ENCODE measurements at regions not wholly inside any gene's neighbourhood (a gene's known extent, or its start where the extent isn't known, plus 50 kb on each side); places are given as distances from the start of the nearest gene placed in this dataset.
"Not testable (repeated sequence)": the region's sequence is repeated elsewhere in the genome, so short reads cannot be mapped to it uniquely, and the experiment has no call there.

- Histone ChIP-seq H3K4me1 (ENCODE audit: control insufficient read depth, insufficient read depth, low read length) (no peaks in the 10 kb centered on the region), H3K9ac (ENCODE audit: low read length in 2 of 2) (no peak overlapping the region), H3K27ac (ENCODE audit: low read length) (no peak overlapping the region), H3K36me3 (ENCODE audit: control insufficient read depth in 2 of 2, insufficient read depth in 2 of 2, low read length in 2 of 2) (no peaks in the 10 kb centered on the region), H3K27me3 (ENCODE audit: control insufficient read depth in 1 of 2, insufficient read depth in 2 of 2, low read length in 2 of 2) (peaks cover 8 to 16% of the 10 kb centered on the region in 2 donors), H3K4me3 (ENCODE audit: low read length in 2 of 2) (no peak overlapping the region), H3K9me3 (ENCODE audit: control insufficient read depth in 2 of 2, low read length in 2 of 2) (peaks cover 3 to 7% of the 10 kb centered on the region in 2 donors)
Observed at GRCh38 chr1:29800120-29800519, 563.8 kb downstream of the PTPRU start.

DNA sequence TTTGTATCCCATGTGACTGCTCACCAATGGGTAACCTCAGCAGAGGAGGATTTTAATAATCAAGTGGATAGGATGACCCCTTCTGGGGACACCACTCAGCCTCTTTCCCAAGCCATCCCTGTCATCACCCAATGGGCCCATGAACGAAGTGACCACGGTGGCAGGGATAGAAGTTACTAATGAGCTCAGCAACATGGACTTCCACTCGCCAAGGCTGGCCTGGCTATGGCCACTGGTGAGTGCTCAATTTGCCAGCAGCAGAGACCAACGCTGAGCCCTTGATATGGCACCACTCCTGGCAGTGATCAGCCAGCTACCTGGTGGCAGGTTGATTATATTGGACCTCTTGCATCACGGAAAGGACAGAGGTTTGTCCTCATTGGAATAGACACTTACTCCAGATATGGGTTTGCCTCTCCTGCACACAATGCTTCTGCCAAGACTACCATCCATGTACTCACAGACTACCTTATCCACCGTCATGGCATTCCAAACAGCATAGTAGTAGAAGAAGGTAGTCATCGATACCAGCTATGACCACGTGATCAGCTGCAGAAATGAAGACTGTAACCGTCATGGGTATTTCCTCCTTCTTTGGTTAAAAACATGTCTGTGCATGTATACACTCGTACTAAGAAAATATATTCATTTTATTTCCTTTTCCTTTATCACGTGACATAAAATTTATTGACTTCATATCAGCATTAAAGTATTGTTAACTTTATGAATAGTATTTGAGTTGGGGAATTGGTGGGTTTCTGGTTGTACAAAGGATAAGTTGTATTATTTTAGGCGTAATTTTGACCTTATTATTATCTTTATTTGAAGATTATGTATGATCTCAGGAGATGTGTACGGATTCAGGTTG is 562.6 kb downstream of the PTPRU start:
- Histone ChIP-seq H3K9me3 (ENCODE audit: control insufficient read depth in 2 of 2, low read length in 2 of 2) (peaks cover 3 to 10% of the 10 kb centered on the region in 2 donors), H3K4me3 (ENCODE audit: low read length in 2 of 2) (no peak overlapping the region), H3K27ac (ENCODE audit: low read length) (no peak overlapping the region), H3K27me3 (ENCODE audit: control insufficient read depth in 1 of 2, insufficient read depth in 2 of 2, low read length in 2 of 2) (peaks cover 8 to 14% of the 10 kb centered on the region in 2 donors), H3K36me3 (ENCODE audit: control insufficient read depth in 2 of 2, insufficient read depth in 2 of 2, low read length in 2 of 2) (no peaks in the 10 kb centered on the region), H3K9ac (ENCODE audit: low read length in 2 of 2) (no peak overlapping the region), H3K4me1 (ENCODE audit: control insufficient read depth, insufficient read depth, low read length) (no peaks in the 10 kb centered on the region)

DNA sequence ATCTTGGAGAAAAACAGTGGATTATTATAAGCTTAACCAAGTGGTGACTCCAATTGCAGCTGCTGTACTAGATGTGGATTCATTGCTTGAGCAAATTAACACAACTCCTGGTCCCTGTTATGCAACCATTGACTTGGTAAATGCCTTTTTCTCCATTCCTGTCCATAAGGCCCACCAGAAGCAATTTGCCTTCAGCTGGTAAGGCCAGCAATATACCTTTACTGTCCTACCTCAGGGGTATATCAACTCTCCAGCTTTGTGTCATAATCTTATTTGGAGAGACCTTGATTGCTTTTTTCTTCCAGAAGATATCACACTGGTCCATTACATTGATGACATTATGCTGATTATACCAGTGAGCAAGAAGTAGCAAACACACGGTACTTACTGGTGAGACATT is 560.8 kb downstream of the PTPRU start:
- Histone ChIP-seq H3K9me3 (ENCODE audit: control insufficient read depth in 2 of 2, low read length in 2 of 2) (peaks cover 3 to 10% of the 10 kb centered on the region in 2 donors), H3K27me3 (ENCODE audit: control insufficient read depth in 1 of 2, insufficient read depth in 2 of 2, low read length in 2 of 2) (peaks cover 0 to 14% of the 10 kb centered on the region in 2 donors)
- H3K27ac ChIP-seq (ENCODE audit: low read length); H3K4me1 ChIP-seq (ENCODE audit: control insufficient read depth, insufficient read depth, low read length); H3K9ac ChIP-seq (ENCODE audit: low read length in 2 of 2); H3K4me3 ChIP-seq (ENCODE audit: low read length in 2 of 2); H3K36me3 ChIP-seq (ENCODE audit: control insufficient read depth in 2 of 2, insufficient read depth in 2 of 2, low read length in 2 of 2): not testable (repeated sequence)

DNA sequence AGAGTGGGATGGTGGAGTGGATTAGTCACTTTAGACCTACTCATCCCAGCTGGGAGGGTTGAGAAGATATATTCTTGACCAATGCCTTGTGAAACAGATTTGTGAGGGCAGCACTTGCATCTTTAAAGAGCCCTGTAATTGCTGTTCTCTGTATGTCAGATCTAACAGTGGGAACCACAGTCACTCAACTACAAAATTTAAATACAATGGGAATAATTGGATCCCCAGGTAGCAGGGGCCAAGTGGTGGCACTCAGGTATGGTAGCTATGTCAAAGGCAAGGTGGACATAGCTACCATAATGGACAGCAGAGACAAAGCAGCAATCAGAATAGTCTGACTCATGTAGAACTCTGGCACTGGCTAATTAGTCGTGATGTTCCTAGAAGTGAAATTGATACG is 559.6 kb downstream of the PTPRU start:
- not testable (repeated sequence) for H3K4me1 ChIP-seq (ENCODE audit: control insufficient read depth, insufficient read depth, low read length); H3K27ac ChIP-seq (ENCODE audit: low read length); H3K36me3 ChIP-seq (ENCODE audit: control insufficient read depth in 2 of 2, insufficient read depth in 2 of 2, low read length in 2 of 2)

GRCh38 chr1:29793653-29794348 is 557.5 kb downstream of the PTPRU start:
- Histone ChIP-seq H3K36me3 (ENCODE audit: control insufficient read depth in 2 of 2, insufficient read depth in 2 of 2, low read length in 2 of 2) (no peaks in the 10 kb centered on the region), H3K27me3 (ENCODE audit: control insufficient read depth in 1 of 2, insufficient read depth in 2 of 2, low read length in 2 of 2) (peaks cover 0 to 4% of the 10 kb centered on the region in 2 donors), H3K9me3 (ENCODE audit: control insufficient read depth in 2 of 2, low read length in 2 of 2) (peaks cover 3 to 10% of the 10 kb centered on the region in 2 donors), H3K4me3 (ENCODE audit: low read length in 2 of 2) (no peak overlapping the region), H3K9ac (ENCODE audit: low read length in 2 of 2) (no peak overlapping the region), H3K4me1 (ENCODE audit: control insufficient read depth, insufficient read depth, low read length) (no peaks in the 10 kb centered on the region), H3K27ac (ENCODE audit: low read length) (no peak overlapping the region)

More for the DNA sequence above, 559.6 kb downstream of the PTPRU start:
- not testable (repeated sequence) for H3K4me3 ChIP-seq (ENCODE audit: low read length in 2 of 2); H3K9ac ChIP-seq (ENCODE audit: low read length in 2 of 2); H3K27me3 ChIP-seq (ENCODE audit: control insufficient read depth in 1 of 2, insufficient read depth in 2 of 2, low read length in 2 of 2)
- H3K9me3 ChIP-seq (ENCODE audit: control insufficient read depth in 2 of 2, low read length in 2 of 2), result peaks cover 3 to 10% of the 10 kb centered on the region in 2 donors

DNA sequence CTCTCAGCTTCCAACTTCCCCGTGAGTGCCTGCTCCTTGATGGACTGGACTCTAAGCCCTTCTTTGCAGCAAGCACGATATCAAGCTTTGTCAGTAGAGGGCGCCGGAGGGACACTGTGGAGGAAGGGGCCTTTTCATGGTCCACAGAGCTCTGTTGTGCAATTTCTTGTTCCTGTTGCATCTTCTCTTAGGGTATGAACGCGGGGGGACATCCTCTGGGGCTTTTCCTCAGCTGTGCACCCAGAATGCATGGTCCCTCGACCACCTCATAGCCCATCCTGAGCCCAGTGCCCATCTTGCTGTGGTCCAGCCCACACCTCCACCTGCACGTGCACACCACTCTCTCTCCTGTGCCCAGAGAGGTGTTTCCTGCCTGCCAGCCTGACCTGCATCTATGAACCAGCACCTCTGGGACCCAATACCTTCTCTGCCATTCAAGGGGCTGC is 556.8 kb downstream of the PTPRU start:
- H3K36me3 ChIP-seq (ENCODE audit: control insufficient read depth in 2 of 2, insufficient read depth in 2 of 2, low read length in 2 of 2), result no peaks in the 10 kb centered on the region
- no peak overlapping the region for H3K4me3 ChIP-seq (ENCODE audit: low read length in 2 of 2)
- peaks cover 0 to 4% of the 10 kb centered on the region in 2 donors for H3K27me3 ChIP-seq (ENCODE audit: control insufficient read depth in 1 of 2, insufficient read depth in 2 of 2, low read length in 2 of 2)
- H3K4me1 ChIP-seq (ENCODE audit: control insufficient read depth, insufficient read depth, low read length), result no peaks in the 10 kb centered on the region
- peaks cover 3 to 10% of the 10 kb centered on the region in 2 donors for H3K9me3 ChIP-seq (ENCODE audit: control insufficient read depth in 2 of 2, low read length in 2 of 2)
- no peak overlapping the region for H3K9ac ChIP-seq (ENCODE audit: low read length in 2 of 2)
- H3K27ac ChIP-seq (ENCODE audit: low read length), result no peak overlapping the region

- peaks cover 3 to 12% of the 10 kb centered on the region in 2 donors for H3K27me3 ChIP-seq (ENCODE audit: control insufficient read depth in 1 of 2, insufficient read depth in 2 of 2, low read length in 2 of 2)
- no peak overlapping the region for H3K4me3 ChIP-seq (ENCODE audit: low read length in 2 of 2)
- no peak overlapping the region for H3K9ac ChIP-seq (ENCODE audit: low read length in 2 of 2)
- H3K9me3 ChIP-seq (ENCODE audit: control insufficient read depth in 2 of 2, low read length in 2 of 2), result peaks cover 0 to 1% of the 10 kb centered on the region in 2 donors
- H3K4me1 ChIP-seq (ENCODE audit: control insufficient read depth, insufficient read depth, low read length), result no peaks in the 10 kb centered on the region
- H3K27ac ChIP-seq (ENCODE audit: low read length), result no peak overlapping the region
- no peaks in the 10 kb centered on the region for H3K36me3 ChIP-seq (ENCODE audit: control insufficient read depth in 2 of 2, insufficient read depth in 2 of 2, low read length in 2 of 2)
Observed at GRCh38 chr1:29789910-29790247, 553.6 kb downstream of the PTPRU start.

GRCh38 chr1:29789221-29789909 is 553.0 kb downstream of the PTPRU start:
- no peak overlapping the region for H3K27ac ChIP-seq (ENCODE audit: low read length)
- no peaks in the 10 kb centered on the region for H3K4me1 ChIP-seq (ENCODE audit: control insufficient read depth, insufficient read depth, low read length)
- H3K27me3 ChIP-seq (ENCODE audit: control insufficient read depth in 1 of 2, insufficient read depth in 2 of 2, low read length in 2 of 2), result peaks cover 3 to 16% of the 10 kb centered on the region in 2 donors

GRCh38 chr1:29786791-29787732 is 550.7 kb downstream of the PTPRU start:
- H3K4me3 ChIP-seq (ENCODE audit: low read length in 2 of 2), result no peak overlapping the region
- no peak overlapping the region for H3K27ac ChIP-seq (ENCODE audit: low read length)
- no peaks in the 10 kb centered on the region for H3K36me3 ChIP-seq (ENCODE audit: control insufficient read depth in 2 of 2, insufficient read depth in 2 of 2, low read length in 2 of 2)
- no peaks in the 10 kb centered on the region for H3K4me1 ChIP-seq (ENCODE audit: control insufficient read depth, insufficient read depth, low read length)
- H3K9me3 ChIP-seq (ENCODE audit: control insufficient read depth in 2 of 2, low read length in 2 of 2), result no peaks in the 10 kb centered on the region
- no peak overlapping the region for H3K9ac ChIP-seq (ENCODE audit: low read length in 2 of 2)
- peaks cover 3 to 16% of the 10 kb centered on the region in 2 donors for H3K27me3 ChIP-seq (ENCODE audit: control insufficient read depth in 1 of 2, insufficient read depth in 2 of 2, low read length in 2 of 2)

More at GRCh38 chr1:29789221-29789909, 553.0 kb downstream of the PTPRU start:
- no peak overlapping the region for H3K9ac ChIP-seq (ENCODE audit: low read length in 2 of 2)
- no peaks in the 10 kb centered on the region for H3K36me3 ChIP-seq (ENCODE audit: control insufficient read depth in 2 of 2, insufficient read depth in 2 of 2, low read length in 2 of 2)
- H3K4me3 ChIP-seq (ENCODE audit: low read length in 2 of 2), result no peak overlapping the region
- no peaks in the 10 kb centered on the region for H3K9me3 ChIP-seq (ENCODE audit: control insufficient read depth in 2 of 2, low read length in 2 of 2)

GRCh38 chr1:29786195-29786594 is 549.9 kb downstream of the PTPRU start:
- peaks cover 3 to 14% of the 10 kb centered on the region in 2 donors for H3K27me3 ChIP-seq (ENCODE audit: control insufficient read depth in 1 of 2, insufficient read depth in 2 of 2, low read length in 2 of 2)
- no peaks in the 10 kb centered on the region for H3K4me1 ChIP-seq (ENCODE audit: control insufficient read depth, insufficient read depth, low read length)
- no peaks in the 10 kb centered on the region for H3K9me3 ChIP-seq (ENCODE audit: control insufficient read depth in 2 of 2, low read length in 2 of 2)
- no peak overlapping the region for H3K27ac ChIP-seq (ENCODE audit: low read length)
- no peak overlapping the region for H3K9ac ChIP-seq (ENCODE audit: low read length in 2 of 2)
- no peaks in the 10 kb centered on the region for H3K36me3 ChIP-seq (ENCODE audit: control insufficient read depth in 2 of 2, insufficient read depth in 2 of 2, low read length in 2 of 2)
- no peak overlapping the region for H3K4me3 ChIP-seq (ENCODE audit: low read length in 2 of 2)
